ENCODE measurements at regions not wholly inside any gene's neighbourhood (a gene's known extent, or its start where the extent isn't known, plus 50 kb on each side); places are given as distances from the start of the nearest gene placed in this dataset.

- Mint-ChIP-seq H3K9me3 (peaks cover 3% of the 10 kb centered on the region), H3K4me3 (no peak overlapping the region), H3K4me1 (no peaks in the 10 kb centered on the region), H3K36me3 (no peaks in the 10 kb centered on the region), H3K27me3 (ENCODE audit: low read depth) (peaks cover 7% of the 10 kb centered on the region), H3K27ac (no peak overlapping the region)
- DNase-seq (ENCODE audit: low spot score in 2 of 2, unreplicated experiment in 2 of 2) = no peak
- TF ChIP-seq, protein P1, sequence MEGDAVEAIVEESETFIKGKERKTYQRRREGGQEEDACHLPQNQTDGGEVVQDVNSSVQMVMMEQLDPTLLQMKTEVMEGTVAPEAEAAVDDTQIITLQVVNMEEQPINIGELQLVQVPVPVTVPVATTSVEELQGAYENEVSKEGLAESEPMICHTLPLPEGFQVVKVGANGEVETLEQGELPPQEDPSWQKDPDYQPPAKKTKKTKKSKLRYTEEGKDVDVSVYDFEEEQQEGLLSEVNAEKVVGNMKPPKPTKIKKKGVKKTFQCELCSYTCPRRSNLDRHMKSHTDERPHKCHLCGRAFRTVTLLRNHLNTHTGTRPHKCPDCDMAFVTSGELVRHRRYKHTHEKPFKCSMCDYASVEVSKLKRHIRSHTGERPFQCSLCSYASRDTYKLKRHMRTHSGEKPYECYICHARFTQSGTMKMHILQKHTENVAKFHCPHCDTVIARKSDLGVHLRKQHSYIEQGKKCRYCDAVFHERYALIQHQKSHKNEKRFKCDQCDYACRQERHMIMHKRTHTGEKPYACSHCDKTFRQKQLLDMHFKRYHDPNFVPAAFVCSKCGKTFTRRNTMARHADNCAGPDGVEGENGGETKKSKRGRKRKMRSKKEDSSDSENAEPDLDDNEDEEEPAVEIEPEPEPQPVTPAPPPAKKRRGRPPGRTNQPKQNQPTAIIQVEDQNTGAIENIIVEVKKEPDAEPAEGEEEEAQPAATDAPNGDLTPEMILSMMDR (IDR thresholded peaks at IDR 0.05; ENCODE audit: unreplicated experiment) = no peak
Observed at GRCh38 chr5:163248871-163249270, 188.5 kb upstream of the CCNG1 start.

- H3K36me3 Mint-ChIP-seq = no peaks in the 10 kb centered on the region
- no peaks in the 10 kb centered on the region for H3K4me1 Mint-ChIP-seq
- TF ChIP-seq, protein P1 (IDR thresholded peaks at IDR 0.05; ENCODE audit: unreplicated experiment) = no peak
- DNase-seq (ENCODE audit: low spot score in 2 of 2, unreplicated experiment in 2 of 2) = no peak
- no peak overlapping the region for H3K4me3 Mint-ChIP-seq
- H3K27me3 Mint-ChIP-seq (ENCODE audit: low read depth) = peaks cover 7% of the 10 kb centered on the region
- no peak overlapping the region for H3K27ac Mint-ChIP-seq
- H3K9me3 Mint-ChIP-seq = peaks cover 3% of the 10 kb centered on the region
Observed at GRCh38 chr5:163252950-163253349, 184.4 kb upstream of the CCNG1 start.

DNA sequence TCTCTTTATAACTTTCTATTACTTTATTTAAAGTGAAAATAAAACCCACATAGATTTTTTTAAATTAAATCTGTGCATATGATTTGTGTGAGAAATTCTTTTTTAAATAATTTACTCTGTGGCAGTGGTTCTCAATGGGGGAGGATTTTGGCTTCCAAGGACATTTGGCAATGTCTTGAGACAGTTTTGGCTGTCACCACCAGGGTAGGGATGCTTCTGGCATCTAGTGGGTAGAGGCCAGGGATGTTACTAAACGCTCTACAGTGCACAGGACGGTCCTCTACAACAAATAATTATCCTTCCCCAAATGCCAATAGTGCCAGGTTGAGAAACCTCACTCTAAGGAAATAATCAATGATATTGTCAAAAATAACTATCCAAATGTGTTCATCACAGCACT, 177.9 kb upstream of the CCNG1 start:
- no peaks in the 10 kb centered on the region for H3K36me3 Mint-ChIP-seq
- no peaks in the 10 kb centered on the region for H3K4me1 Mint-ChIP-seq
- TF ChIP-seq, protein P1 (IDR thresholded peaks at IDR 0.05; ENCODE audit: unreplicated experiment) = no peak
- no peak overlapping the region for H3K4me3 Mint-ChIP-seq
- peaks cover 2% of the 10 kb centered on the region for H3K9me3 Mint-ChIP-seq
- H3K27me3 Mint-ChIP-seq (ENCODE audit: low read depth) = no peaks in the 10 kb centered on the region
- no peak overlapping the region for H3K27ac Mint-ChIP-seq
- no peak for DNase-seq (ENCODE audit: low spot score in 2 of 2, unreplicated experiment in 2 of 2)

DNA sequence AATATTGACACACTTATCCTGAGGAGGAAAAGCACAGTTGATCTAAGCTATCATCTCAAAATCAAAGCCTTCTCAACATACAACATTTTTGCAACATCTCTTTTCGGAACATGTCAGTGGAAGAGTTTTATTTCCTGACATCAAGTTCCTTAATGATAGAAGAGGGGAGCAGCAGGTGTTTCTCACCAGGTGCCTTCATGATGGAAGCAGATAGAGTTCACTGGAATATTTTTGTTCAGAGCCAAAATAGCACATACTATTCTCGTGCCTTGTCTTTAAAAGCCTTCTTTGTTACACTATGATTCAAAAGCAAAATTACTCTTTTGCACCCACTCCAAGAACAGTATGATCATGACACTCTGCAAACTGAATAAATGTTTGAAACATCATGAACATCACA, 176.9 kb upstream of the CCNG1 start:
- no peak for DNase-seq (ENCODE audit: low spot score in 2 of 2, unreplicated experiment in 2 of 2)
- TF ChIP-seq, protein P1 (IDR thresholded peaks at IDR 0.05; ENCODE audit: unreplicated experiment) = no peak
- no peaks in the 10 kb centered on the region for H3K36me3 Mint-ChIP-seq
- H3K4me3 Mint-ChIP-seq = no peak overlapping the region
- no peaks in the 10 kb centered on the region for H3K27me3 Mint-ChIP-seq (ENCODE audit: low read depth)
- no peaks in the 10 kb centered on the region for H3K4me1 Mint-ChIP-seq
- H3K27ac Mint-ChIP-seq = no peak overlapping the region
- peaks cover 2% of the 10 kb centered on the region for H3K9me3 Mint-ChIP-seq

GRCh38 chr5:163260961-163261360, 176.4 kb upstream of the CCNG1 start:
- Mint-ChIP-seq H3K27me3 (ENCODE audit: low read depth) (no peaks in the 10 kb centered on the region), H3K4me1 (no peaks in the 10 kb centered on the region)

More at GRCh38 chr5:163260961-163261360, 176.4 kb upstream of the CCNG1 start:
- Mint-ChIP-seq H3K36me3 (no peaks in the 10 kb centered on the region), H3K27ac (no peak overlapping the region), H3K9me3 (peaks cover 2% of the 10 kb centered on the region), H3K4me3 (no peak overlapping the region)
- TF ChIP-seq, protein P1 (IDR thresholded peaks at IDR 0.05; ENCODE audit: unreplicated experiment) = no peak
- no peak for DNase-seq (ENCODE audit: low spot score in 2 of 2, unreplicated experiment in 2 of 2)
